ENCODE measurements at regions not wholly inside any gene's neighbourhood (a gene's known extent, or its start where the extent isn't known, plus 50 kb on each side); places are given as distances from the start of the nearest gene placed in this dataset.

DNA sequence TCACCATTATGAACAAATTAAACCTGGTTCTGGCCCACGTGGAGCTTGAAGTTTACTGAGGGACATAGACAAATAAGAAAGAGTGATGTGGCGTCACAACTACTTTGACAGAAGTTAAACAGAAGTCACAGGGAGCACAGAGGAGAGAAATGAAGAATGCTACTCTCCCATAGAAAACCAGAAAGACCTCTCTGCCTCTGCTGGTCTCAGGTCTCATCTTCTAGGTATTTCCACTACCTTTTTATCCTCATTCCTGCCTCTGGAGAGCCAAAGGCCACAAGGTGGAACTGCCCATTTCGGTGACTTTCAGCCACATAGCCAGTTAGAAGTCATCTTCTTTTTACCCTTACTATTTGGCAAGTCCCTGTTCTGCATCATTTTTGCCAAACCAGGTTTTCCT is 170.5 kb downstream of the CAND1 start:
- DNase-seq (ENCODE audit: low spot score) = no peak
- 72% methylated on average over 3 of the region's 3 CpGs for WGBS
- H3K4me1 ChIP-seq (ENCODE audit: control insufficient read depth in 4 of 4, insufficient read depth in 4 of 4, low read length in 3 of 4) = peaks cover 3 to 12% (median 8%) of the 10 kb centered on the region in 4 donors

GRCh38 chr12:67441736-67442346 is 172.7 kb downstream of the CAND1 start:
- H3K4me3 ChIP-seq (ENCODE audit: low read depth in 1 of 3, low read length in 3 of 3) = peak overlapping the region in 1 of 3 donors; percentile 44
- peaks cover 3 to 10% (median 6%) of the 10 kb centered on the region in 4 donors for H3K4me1 ChIP-seq (ENCODE audit: control insufficient read depth in 4 of 4, insufficient read depth in 4 of 4, low read length in 3 of 4)
- H3K9ac ChIP-seq (ENCODE audit: low read depth in 1 of 2, low read length in 2 of 2) = no peak overlapping the region
- H3K27me3 ChIP-seq (ENCODE audit: control insufficient read depth in 4 of 4, insufficient read depth in 4 of 4, low read length in 3 of 4) = no peaks in the 10 kb centered on the region
- H3K36me3 ChIP-seq (ENCODE audit: control insufficient read depth in 4 of 4, insufficient read depth in 3 of 4, low read depth in 1 of 4, low read length in 3 of 4) = no peaks in the 10 kb centered on the region
- DNase-seq (ENCODE audit: low spot score) = peak; percentile 62
- WGBS = 8% methylated on average over 12 of the region's 12 CpGs
- no peak overlapping the region for H3K27ac ChIP-seq (ENCODE audit: low read depth in 1 of 2, low read length in 2 of 2)
- no peaks in the 10 kb centered on the region for H3K9me3 ChIP-seq (ENCODE audit: control insufficient read depth in 4 of 4, low read length in 3 of 4)
- TF ChIP-seq CTCF (IDR thresholded peaks at IDR 0.05; ENCODE audit: low read depth, low read length, missing input control) = peak; percentile 81
- TF ChIP-seq TAF1 (conservative IDR thresholded peaks at IDR 0.05) = no peak
- peak in 1 of 2 donors; percentile 27 for TF ChIP-seq HNF4A (conservative IDR thresholded peaks at IDR 0.05)
- TF ChIP-seq, protein P1, sequence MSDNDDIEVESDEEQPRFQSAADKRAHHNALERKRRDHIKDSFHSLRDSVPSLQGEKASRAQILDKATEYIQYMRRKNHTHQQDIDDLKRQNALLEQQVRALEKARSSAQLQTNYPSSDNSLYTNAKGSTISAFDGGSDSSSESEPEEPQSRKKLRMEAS (IDR thresholded peaks at IDR 0.05) = no peak
- peak; percentile 32 for TF ChIP-seq YY1 (IDR thresholded peaks at IDR 0.05)
- peak in 1 of 2 donors; percentile 26 for TF ChIP-seq RXRA (IDR thresholded peaks at IDR 0.05)
- no peak for TF ChIP-seq NR2F2 (IDR thresholded peaks at IDR 0.05)
- no peak for TF ChIP-seq REST (IDR thresholded peaks at IDR 0.05)
- TF ChIP-seq RAD21 (IDR thresholded peaks at IDR 0.05) = peak; percentile 88

More for the DNA sequence above, 170.5 kb downstream of the CAND1 start:
- Histone ChIP-seq H3K36me3 (ENCODE audit: control insufficient read depth in 4 of 4, insufficient read depth in 3 of 4, low read depth in 1 of 4, low read length in 3 of 4) (no peaks in the 10 kb centered on the region), H3K27me3 (ENCODE audit: control insufficient read depth in 4 of 4, insufficient read depth in 4 of 4, low read length in 3 of 4) (no peaks in the 10 kb centered on the region), H3K9ac (ENCODE audit: low read depth in 1 of 2, low read length in 2 of 2) (no peak overlapping the region), H3K9me3 (ENCODE audit: control insufficient read depth in 4 of 4, low read length in 3 of 4) (no peaks in the 10 kb centered on the region), H3K4me3 (ENCODE audit: low read depth in 1 of 3, low read length in 3 of 3) (no peak overlapping the region), H3K27ac (ENCODE audit: low read depth in 1 of 2, low read length in 2 of 2) (no peak overlapping the region)
- no peak for TF ChIP-seq HNF4G (IDR thresholded peaks at IDR 0.05)
- TF ChIP-seq, protein P1 (IDR thresholded peaks at IDR 0.05) = no peak
- no peak for TF ChIP-seq RAD21 (IDR thresholded peaks at IDR 0.05)

DNA sequence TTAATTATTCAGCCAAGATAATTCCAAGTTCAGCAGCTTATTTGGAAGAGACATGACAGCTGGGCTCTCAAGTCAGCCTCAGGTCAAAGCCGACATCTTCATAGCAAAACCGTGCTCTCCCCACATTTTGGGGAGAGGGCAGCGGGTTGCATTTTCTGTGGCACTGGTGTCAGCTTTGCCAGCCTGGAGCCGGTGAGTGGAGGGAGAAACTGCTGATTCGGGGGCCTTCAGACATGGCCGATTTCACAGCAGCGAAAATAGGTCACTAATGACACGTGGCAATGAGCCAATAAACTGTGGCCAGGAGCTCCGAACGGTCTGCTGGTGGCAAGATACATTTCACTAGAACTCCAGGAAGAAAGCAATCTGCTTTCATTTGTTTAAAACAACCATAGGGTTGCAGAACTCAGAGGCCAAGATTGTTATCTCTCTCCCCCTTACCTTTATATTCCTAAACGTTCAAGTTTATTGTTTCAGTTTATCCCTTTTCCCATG is 173.2 kb downstream of the CAND1 start:
- TF ChIP-seq TAF1 (conservative IDR thresholded peaks at IDR 0.05) (no peak), SP1 (IDR thresholded peaks at IDR 0.05) (no peak), YY1 (IDR thresholded peaks at IDR 0.05) (peak; percentile 48)
- no peaks in the 10 kb centered on the region for H3K36me3 ChIP-seq (ENCODE audit: control insufficient read depth in 4 of 4, insufficient read depth in 3 of 4, low read depth in 1 of 4, low read length in 3 of 4)
- no peaks in the 10 kb centered on the region for H3K27me3 ChIP-seq (ENCODE audit: control insufficient read depth in 4 of 4, insufficient read depth in 4 of 4, low read length in 3 of 4)
- 25% methylated on average over 11 of the region's 11 CpGs for WGBS
- peaks cover 3 to 10% (median 6%) of the 10 kb centered on the region in 4 donors for H3K4me1 ChIP-seq (ENCODE audit: control insufficient read depth in 4 of 4, insufficient read depth in 4 of 4, low read length in 3 of 4)
- H3K9ac ChIP-seq (ENCODE audit: low read depth in 1 of 2, low read length in 2 of 2) = no peak overlapping the region
- H3K9me3 ChIP-seq (ENCODE audit: control insufficient read depth in 4 of 4, low read length in 3 of 4) = no peaks in the 10 kb centered on the region
- peak overlapping the region in 1 of 2 donors; percentile 14 for H3K27ac ChIP-seq (ENCODE audit: low read depth in 1 of 2, low read length in 2 of 2)
- peak overlapping the region; percentile 4 to 44 (median 27) for H3K4me3 ChIP-seq (ENCODE audit: low read depth in 1 of 3, low read length in 3 of 3)
- no peak for DNase-seq (ENCODE audit: low spot score)
